ENCODE measurements at regions not wholly inside any gene's neighbourhood (a gene's known extent, or its start where the extent isn't known, plus 50 kb on each side); places are given as distances from the start of the nearest gene placed in this dataset.
"Not testable (repeated sequence)": the region's sequence is repeated elsewhere in the genome, so short reads cannot be mapped to it uniquely, and the experiment has no call there.

DNA sequence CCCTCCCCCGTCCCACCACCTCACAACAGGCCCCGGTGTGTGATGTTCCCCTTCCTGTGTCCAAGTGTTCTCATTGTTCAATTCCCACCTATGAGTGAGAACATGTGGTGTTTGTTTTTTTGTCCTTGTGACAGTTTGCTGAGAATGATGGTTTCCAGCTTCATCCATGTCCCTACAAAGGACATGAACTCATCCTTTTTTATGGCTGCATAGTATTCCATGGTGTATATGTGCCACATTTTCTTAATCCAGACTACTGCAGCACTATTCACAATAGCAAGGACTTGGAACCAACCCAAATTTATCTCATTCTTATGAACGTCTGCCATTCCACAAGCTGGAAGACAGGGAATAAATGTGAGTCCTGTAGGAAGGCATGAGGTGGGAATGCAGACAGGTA is 79.6 kb upstream of the SLC6A11 start:
- TF ChIP-seq, protein P1, sequence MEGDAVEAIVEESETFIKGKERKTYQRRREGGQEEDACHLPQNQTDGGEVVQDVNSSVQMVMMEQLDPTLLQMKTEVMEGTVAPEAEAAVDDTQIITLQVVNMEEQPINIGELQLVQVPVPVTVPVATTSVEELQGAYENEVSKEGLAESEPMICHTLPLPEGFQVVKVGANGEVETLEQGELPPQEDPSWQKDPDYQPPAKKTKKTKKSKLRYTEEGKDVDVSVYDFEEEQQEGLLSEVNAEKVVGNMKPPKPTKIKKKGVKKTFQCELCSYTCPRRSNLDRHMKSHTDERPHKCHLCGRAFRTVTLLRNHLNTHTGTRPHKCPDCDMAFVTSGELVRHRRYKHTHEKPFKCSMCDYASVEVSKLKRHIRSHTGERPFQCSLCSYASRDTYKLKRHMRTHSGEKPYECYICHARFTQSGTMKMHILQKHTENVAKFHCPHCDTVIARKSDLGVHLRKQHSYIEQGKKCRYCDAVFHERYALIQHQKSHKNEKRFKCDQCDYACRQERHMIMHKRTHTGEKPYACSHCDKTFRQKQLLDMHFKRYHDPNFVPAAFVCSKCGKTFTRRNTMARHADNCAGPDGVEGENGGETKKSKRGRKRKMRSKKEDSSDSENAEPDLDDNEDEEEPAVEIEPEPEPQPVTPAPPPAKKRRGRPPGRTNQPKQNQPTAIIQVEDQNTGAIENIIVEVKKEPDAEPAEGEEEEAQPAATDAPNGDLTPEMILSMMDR (IDR thresholded peaks at IDR 0.05): not testable (repeated sequence)
- not testable (repeated sequence) for TF ChIP-seq POLR2A, POLR2AphosphoS5 (IDR thresholded peaks at IDR 0.05)

Measured in prostate gland (tissue), 2 donors.